ENCODE measurements at regions not wholly inside any gene's neighbourhood (a gene's known extent, or its start where the extent isn't known, plus 50 kb on each side); places are given as distances from the start of the nearest gene placed in this dataset.
"Not testable (repeated sequence)": the region's sequence is repeated elsewhere in the genome, so short reads cannot be mapped to it uniquely, and the experiment has no call there.

GRCh38 chr4:81715357-81715756 lies 243.7 kb upstream of the RASGEF1B start:
- not testable (repeated sequence) for TF ChIP-seq CTCF, POLR2A (IDR thresholded peaks at IDR 0.05)

Data from esophagus squamous epithelium (tissue), 4 donors.